Colonic mucosa (tissue), 4 donors: ENCODE measurements at regions not wholly inside any gene's neighbourhood (a gene's known extent, or its start where the extent isn't known, plus 50 kb on each side); places are given as distances from the start of the nearest gene placed in this dataset.

Experiments
- DNase-seq: peaks from one replicate; pipeline ENCODE4 v3.0.0-alpha.2; 2020
- H3K27ac ChIP-seq: fragments of 200-600 bp; one replicate; pipeline ENCODE4 v1.8.0; 2021
- H3K27me3 ChIP-seq: fragments of 200-600 bp; one replicate; pipeline ENCODE4 v1.8.0; 2021
- H3K36me3 ChIP-seq: fragments of 200-600 bp; one replicate; pipeline ENCODE4 v1.8.0; 2021
- H3K4me1 ChIP-seq: fragments of 200-600 bp; one replicate; pipeline ENCODE4 v1.8.0; 2021; ENCODE audit warnings: mild to moderate bottlenecking
- H3K4me3 ChIP-seq: fragments of 200-600 bp; one replicate; pipeline ENCODE4 v1.8.0; 2021
- H3K9ac ChIP-seq, 2 donors: one replicate each; pipeline ENCODE4 v1.7.0; 2013; ENCODE audit warnings: control low read depth in 2 of 2, low read depth in 2 of 2, low read length in 2 of 2
- H3K9me3 ChIP-seq: fragments of 200-600 bp; one replicate; pipeline ENCODE4 v1.8.0; 2021
- CTCF ChIP-seq: fragments of 200-600 bp; IDR thresholded peaks from one replicate; pipeline ENCODE4 v1.8.0; 2022; ENCODE audit warnings: antibody characterized with exemption, mild to moderate bottlenecking
- intact Hi-C: fragments of 100-400 bp; cut with DNase I; formaldehyde crosslinking; loops from one replicate; pipeline ENCODE4 v1.14.1; 2022
- donor health status: healthy.
- donor health status: DM: no; HTN: no; CAD: no.
- donor health status: DM: no; HTN: no; CAD: no.

GRCh38 chr21:34215911-34216717 is 142.7 kb downstream of the MRPS6 start:
- Histone ChIP-seq H3K4me3 (no peak overlapping the region), H3K4me1 (no peaks in the 10 kb centered on the region), H3K9me3 (no peaks in the 10 kb centered on the region), H3K9ac (no peak overlapping the region), H3K27me3 (no peaks in the 10 kb centered on the region), H3K27ac (no peak overlapping the region), H3K36me3 (no peaks in the 10 kb centered on the region)
- DNase-seq: no peak
- no peak for TF ChIP-seq CTCF
- intact Hi-C loops: no loop called here

- TF ChIP-seq CTCF: no peak
- Histone ChIP-seq H3K9me3 (no peaks in the 10 kb centered on the region), H3K9ac (no peak overlapping the region), H3K4me1 (no peaks in the 10 kb centered on the region), H3K27ac (no peak overlapping the region), H3K27me3 (no peaks in the 10 kb centered on the region), H3K36me3 (no peaks in the 10 kb centered on the region), H3K4me3 (no peak overlapping the region)
- no peak for DNase-seq
- intact Hi-C loops: no loop called here
These were observed 143.3 kb downstream of the MRPS6 start for GRCh38 chr21:34216718-34217032.

GRCh38 chr21:34217263-34217662 is 143.9 kb downstream of the MRPS6 start:
- intact Hi-C loops: no loop called here
- H3K9ac ChIP-seq: no peak overlapping the region
- no peaks in the 10 kb centered on the region for H3K27me3 ChIP-seq
- H3K36me3 ChIP-seq: no peaks in the 10 kb centered on the region
- no peak for DNase-seq
- H3K27ac ChIP-seq: no peak overlapping the region
- no peaks in the 10 kb centered on the region for H3K4me1 ChIP-seq
- no peak for TF ChIP-seq CTCF
- no peaks in the 10 kb centered on the region for H3K9me3 ChIP-seq
- no peak overlapping the region for H3K4me3 ChIP-seq

GRCh38 chr21:34219334-34220060 is 144.3 kb upstream of the KCNE2 start:
- Histone ChIP-seq H3K27me3 (no peaks in the 10 kb centered on the region), H3K36me3 (no peaks in the 10 kb centered on the region), H3K4me1 (no peaks in the 10 kb centered on the region), H3K9me3 (no peaks in the 10 kb centered on the region), H3K27ac (no peak overlapping the region), H3K9ac (no peak overlapping the region), H3K4me3 (no peak overlapping the region)
- no peak for DNase-seq
- TF ChIP-seq CTCF: no peak
- intact Hi-C loops: no loop called here

GRCh38 chr21:34220556-34221195 is 143.1 kb upstream of the KCNE2 start:
- no peak overlapping the region for H3K27ac ChIP-seq
- intact Hi-C loops: no loop called here
- H3K4me1 ChIP-seq: no peaks in the 10 kb centered on the region

More at GRCh38 chr21:34220556-34221195, 143.1 kb upstream of the KCNE2 start:
- TF ChIP-seq CTCF: no peak
- DNase-seq: no peak
- Histone ChIP-seq H3K9ac (no peak overlapping the region), H3K27me3 (no peaks in the 10 kb centered on the region), H3K36me3 (no peaks in the 10 kb centered on the region), H3K9me3 (no peaks in the 10 kb centered on the region), H3K4me3 (no peak overlapping the region)
